ELR (cell line): ENCODE measurements at regions not wholly inside any gene's neighbourhood (a gene's known extent, or its start where the extent isn't known, plus 50 kb on each side); places are given as distances from the start of the nearest gene placed in this dataset.
"Not testable (repeated sequence)": the region's sequence is repeated elsewhere in the genome, so short reads cannot be mapped to it uniquely, and the experiment has no call there.

ENCODE experiments used
- DNase-seq: peaks from one replicate; pipeline ENCODE4 v3.0.0-alpha.2; 2015; ENCODE audit warnings: low read depth

DNA sequence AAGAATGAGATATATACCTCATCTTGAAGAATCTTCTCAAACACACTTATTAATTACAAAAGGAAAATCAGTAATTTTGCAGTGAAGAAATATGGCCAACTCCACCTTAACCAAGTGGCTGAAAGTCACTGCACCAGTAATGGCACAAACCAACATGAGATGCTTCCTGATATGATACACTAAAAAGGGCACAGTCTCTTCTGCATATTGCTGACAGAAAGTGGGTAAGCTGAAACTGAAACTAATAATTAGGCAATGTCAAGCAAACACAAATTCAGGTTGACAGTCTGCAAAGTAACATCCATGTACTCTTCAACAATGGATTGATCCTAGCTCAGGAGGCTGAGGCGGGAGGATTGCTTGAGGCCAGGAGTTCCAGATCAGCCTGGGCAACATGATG, 56.1 kb downstream of the ZNF22 start:
- not testable (repeated sequence) for DNase-seq

DNA sequence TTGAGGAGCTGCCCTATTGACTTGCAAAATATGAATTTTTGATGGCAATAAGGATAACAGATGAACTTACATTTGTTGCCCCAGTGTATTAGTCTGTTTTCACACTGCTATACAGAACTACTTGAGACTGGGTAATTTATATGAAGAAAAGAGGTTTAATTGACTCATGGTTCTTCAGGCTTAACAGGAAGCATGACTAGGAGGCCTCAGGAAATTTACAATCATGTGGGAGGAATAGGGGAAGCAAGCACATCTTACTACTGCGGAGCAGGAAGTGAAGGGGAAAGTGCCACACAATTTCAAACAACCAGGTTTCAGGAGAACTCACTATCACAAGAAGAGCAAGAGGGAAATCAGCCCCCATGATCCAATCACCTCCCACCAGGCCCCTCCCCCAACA, 57.9 kb downstream of the ZNF22 start:
- DNase-seq, result peak; percentile 59

DNA sequence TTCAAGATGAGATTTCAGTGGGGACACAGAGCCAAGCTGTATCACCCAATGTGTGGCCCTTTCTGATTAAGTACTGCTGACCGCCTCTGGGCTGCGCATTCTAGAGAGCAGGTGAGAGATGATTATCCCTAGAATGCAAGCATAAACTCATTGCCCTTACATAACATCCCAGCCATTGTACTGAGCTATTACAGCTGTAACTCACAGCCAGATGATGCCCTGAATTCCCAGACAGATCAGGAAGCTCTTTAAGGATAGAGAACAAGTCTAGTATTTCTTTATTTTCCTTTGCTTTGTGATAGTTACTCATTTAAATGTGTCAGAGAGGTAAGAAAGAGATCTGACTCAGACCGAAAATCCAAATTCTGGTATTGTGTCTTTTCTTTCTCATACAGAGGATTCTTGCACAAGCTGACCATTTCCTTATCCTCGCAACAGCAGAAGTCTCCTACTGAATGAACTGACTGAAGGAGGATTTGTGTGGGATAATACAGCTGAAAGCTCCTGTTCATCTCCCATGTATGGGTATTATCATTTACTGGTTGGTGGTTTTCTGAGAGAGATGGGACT, 58.4 kb downstream of the ZNF22 start:
- DNase-seq, result no peak

DNA sequence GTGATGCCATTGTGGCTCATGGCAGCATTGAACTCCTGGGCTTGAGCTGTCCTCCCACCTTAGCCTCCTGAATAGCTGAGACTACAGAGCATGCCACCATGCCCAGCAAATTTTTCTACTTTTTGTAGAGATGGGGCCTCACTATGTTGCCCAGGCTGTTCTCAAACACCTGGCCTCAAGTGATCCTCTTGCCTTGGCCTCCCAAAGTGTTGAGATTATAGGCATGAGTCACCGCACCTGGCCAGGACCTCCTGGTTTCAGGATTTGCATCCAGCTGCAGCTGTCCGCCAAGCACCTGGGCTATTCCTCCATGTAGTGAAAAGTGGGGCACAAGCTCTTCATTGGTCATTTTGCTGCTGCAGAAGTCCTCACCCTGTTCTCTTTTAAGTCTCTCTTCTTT, 58.9 kb downstream of the ZNF22 start:
- DNase-seq, result no peak

DNA sequence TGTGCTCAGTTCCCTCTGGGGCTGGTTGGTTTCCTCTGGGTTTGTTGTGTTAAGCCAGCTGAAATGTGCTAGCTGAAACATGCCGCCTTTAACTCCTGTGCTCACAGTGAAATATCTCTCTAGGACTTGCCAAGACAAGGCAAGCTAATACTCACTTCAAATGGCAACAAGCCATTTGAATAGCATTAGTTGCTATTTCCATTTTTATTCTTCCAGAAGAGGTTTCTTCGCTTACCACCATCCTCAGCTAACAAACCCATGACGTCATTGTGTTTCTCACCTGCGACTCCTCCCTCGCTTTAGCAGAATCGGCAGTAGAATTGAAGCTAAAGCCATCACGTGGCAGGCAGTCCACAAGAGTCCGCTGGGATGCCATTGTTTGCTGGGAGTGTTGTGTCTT, 61.3 kb downstream of the ZNF22 start:
- DNase-seq, result no peak

DNA sequence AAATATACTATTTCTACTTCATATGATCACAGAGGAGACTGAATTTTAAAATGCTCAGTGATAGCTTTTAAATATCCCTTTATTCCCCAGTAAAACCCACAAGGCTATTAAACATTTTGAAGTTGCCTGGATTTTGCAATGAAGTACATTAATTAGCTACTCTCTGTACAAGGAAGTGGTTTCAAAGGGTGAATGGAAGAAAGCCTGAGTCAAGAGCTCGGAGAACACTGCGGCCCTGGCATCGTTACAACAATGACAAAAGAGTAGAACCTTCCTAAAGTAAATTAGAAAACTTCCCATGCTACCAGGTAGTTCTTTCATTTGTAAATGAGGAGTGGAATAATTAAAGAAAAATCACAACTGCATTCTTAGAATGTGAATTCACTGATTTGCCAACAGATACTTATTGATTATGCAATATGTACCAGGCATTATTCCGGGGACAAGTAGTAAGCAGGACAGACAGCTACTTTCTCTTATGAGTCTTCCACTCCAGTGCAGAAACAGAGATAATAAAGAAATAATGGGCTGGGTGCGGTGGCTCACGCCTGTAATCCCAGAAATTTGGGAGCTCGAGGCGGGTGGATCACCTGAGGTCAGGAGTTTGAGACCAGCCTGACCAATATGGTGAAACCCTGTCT, 63.0 kb downstream of the ZNF22 start:
- DNase-seq, result no peak

DNA sequence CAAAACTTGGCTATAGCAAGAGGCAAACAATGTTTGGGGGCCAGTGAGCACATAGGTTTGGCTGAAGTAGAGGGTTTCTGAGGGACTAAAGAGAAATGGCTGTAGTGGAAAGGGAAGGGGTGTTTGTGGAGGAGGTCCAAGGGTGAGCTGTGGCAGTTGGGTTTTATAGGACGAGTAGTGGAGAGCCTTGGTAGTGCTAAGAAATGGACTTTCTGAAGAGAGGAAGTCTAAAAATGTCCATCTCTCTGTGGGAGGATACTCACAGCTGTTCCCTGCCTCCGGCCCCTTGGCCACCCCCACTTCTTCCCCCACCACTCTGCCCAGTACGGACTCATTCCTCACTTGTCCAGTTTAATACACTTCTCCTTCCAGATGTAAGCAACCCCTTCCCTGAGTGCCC, 64.3 kb downstream of the ZNF22 start:
- no peak for DNase-seq

DNA sequence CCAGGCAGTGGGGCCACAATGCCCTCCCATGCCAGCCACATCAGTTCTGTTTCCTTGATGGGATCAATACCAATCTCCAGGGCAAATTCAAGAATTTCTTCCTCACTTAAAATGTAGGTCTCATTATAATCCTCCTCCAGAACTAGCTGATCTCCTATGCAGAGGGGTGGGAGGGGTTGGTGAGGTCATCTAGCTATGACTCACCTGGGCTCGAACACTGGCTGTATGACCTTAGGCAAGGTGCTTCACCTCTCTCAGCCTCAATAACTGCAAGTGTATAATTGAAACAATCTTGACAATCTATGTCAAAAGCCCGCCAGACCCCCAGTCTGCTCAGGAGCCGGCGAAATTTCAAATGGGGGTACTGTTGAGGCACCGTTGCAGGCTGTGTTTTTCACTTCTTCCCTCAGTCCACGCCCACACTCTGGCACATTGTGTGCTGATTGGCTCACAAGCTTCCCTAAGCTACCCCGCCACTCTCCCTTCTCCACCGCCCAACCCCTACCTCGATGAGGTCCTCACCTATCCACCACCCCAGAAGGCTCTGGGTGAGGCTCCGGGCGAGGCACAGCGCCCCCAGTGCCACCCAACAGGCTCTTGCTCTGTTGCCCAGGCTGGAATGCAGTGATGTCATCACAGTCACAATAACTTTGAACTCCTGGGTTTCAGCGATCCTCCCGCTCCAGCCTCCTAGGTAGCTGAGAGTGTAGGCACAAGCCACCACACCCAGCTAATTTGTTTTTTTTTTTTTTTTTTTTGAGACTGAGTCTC, 70.5 kb downstream of the ZNF22 start:
- peak; percentile 10 for DNase-seq

DNA sequence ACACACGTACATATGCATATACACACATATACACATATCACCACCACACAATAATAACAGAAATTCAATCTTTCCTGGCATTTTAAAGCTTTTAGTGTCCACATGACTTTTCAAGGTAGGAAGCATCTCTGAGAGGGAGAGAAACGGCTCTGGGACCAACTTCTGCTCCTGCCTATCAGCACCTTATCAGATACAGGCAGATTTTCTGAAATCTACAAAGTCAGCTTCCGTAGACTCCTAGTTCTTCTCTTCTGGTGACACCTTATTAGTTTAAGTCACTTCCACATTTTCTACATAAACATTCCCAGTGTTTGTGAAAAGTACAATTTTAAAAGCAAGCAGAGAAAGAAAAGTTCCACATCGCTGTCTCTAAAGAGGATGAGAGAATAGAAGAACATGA, 74.5 kb downstream of the ZNF22 start:
- no peak for DNase-seq

DNA sequence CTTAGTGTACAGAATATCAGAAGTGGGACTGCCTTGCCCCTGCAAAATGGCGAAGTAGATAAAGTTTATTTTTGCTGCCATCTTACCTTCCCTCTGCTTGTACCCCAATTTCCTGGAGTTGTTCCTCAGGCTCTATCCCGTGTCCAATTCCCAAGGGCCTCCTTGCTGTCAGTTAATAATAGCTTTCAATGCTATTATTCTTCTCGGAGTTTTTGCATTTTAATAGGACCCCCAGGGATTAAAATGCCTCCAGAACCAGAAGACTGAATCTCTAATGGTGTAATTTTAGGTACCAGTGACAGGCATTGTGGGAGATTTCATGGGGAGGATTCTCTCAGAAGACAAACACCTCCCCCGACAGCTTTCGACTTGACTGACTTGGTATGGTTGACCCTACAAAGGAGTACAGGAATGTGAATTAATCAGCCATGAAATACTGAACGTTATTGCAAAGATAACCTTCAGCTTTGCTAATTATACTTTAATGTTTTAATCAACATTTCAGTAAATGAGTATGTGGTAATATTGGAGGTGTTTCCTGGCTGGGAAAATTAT, 75.2 kb downstream of the ZNF22 start:
- DNase-seq, result no peak

DNA sequence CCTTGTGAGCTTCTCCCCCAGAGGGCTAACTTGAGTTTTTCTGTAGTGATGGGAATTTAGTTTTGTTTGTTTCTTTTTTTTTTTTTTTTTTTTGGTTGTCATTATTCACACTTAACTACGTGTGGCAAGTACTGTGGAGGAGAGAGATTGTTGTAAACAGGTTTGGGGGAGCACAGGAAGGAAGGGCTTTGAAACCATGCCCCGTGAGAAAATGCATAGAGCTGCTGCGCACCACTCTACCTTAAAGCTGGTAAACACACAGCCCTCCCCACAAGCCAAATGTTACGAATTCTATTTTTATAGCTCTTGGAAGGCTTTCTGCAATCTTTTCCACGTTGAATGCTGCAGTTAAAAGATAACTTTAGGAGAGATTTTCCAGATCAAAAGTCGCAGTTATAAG, 76.2 kb downstream of the ZNF22 start:
- no peak for DNase-seq

DNA sequence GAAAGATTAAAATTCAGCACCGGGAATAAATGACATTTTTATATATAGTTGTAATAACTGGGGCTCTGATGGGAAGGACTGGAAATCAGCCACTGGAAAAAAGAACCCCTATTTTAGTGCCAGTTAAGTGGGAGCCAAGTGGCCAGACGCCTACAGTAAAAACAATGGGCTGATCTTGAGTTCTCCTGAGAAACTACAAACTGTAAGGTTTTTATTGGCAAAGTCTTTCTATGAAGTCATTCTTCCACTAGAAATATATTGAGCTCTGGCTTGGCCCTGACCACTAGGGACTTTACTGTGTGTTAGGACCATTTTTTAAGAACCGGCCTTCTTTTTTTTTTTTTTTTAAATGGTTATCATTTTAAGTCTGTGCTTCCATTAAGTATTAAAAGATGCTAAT, 79.6 kb downstream of the ZNF22 start:
- DNase-seq, result no peak

DNA sequence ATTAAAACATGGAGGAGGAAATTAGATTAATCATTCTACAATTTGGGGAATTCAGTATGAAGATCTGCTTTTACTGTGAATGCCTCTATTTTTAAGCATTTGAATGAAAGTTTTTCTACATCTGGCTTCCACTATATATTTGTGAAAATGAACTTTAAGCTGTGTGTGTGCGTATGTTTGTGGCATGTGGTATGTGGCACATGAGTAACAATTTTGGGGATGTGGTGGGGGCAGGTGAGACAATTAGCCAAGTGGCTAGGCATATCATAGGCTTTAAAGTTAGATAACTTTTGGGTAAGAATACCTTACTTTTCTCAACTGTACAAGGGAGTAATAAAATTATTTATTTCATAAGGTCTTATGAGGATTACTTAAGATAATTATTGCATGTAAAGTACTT, 81.5 kb downstream of the ZNF22 start:
- DNase-seq, result no peak

DNA sequence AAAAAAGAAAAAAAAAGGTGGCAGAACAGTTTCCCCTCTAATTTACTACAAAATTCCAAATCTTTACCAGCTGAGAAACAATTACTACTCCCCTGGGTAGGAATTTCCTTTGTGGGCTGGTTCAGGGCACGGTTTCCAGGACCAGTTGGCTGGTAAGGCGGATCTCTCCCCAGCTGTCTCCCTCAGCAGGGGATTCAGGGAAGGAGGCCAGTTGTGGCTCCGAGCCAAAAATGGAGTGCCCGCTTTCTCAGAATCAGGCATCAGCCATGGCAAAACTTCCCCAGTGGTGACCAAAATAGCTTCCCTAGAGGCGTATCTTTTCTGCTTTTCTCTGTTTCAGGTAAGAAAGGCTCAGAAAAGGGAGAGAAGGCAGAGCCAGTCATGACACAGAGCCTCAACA, 91.2 kb downstream of the ZNF22 start:
- DNase-seq, result no peak

DNA sequence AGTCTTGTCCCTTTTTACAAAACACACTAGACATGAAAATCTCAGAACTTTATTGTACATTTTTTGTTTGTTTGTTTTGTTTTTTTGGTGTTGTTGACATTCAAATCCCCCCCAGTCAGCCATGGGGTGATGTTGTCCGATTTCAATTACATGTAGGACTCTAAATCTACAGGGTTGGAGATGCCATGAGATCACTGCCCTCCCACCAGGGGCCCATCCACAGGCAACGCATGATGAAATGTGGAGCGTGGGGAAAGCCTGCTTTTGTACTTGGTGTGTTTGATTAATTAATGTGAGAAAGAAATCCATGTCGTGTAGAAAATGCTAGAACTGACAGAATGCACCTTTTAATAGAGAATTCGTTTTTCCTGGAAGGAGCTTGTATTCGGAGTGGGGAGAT, 93.2 kb downstream of the ZNF22 start:
- DNase-seq, result no peak

DNA sequence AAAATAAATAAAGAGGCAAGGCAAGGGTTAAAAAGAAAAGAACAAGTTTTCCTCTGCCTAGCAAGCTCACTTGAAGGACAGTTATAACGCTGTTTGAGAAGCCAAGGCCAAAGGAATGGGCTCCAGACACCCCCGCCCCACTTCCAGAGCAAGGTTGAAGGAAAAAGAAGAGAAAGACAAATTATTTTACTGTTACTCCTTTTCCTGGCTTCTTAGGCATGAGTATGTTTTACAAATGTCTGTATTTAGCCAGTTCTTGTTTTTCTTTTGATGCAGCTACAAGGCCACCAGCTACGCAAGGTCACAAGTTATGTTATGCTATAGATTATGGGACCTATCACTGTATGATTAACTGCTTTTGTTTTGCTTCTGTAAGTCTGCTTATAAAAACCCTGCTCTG, 94.6 kb downstream of the ZNF22 start:
- DNase-seq, result no peak

DNA sequence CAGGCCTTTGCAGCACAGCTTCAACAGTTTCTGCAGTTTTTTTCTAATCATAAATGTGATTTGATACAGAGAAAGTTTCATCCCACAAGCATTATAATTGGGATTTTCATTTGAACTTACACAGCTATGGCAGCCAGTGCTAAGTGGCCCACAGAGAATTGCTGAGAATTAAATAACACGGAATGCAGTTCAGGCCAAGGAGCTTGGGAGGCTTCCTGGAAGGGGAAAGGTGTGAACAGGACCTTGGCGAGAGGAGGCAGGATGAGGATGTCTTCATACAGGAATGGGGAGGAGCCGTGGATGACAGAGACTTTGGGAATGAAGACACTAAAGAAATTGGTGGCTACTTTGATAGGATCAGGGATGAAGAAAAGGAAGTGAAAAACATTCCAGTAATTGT, 95.3 kb downstream of the ZNF22 start:
- DNase-seq, result no peak

DNA sequence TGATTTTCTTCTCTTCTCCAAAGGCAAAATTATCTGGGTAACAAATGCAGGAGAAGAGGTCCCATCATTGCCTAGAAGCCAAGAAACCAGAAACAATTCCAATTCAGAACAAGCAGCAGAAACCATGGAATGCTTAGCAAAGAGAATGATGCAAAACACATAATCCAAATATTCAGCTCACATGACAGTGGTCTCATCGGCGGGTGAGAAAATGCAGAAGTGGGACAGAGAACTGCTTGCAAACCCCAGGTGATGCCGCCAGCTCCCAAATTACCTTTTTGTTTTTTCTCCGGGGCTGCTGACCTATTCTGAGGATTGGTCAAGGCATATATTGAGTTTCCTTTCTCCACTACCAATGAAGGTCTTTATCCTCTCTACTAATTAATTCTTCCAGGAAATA, 99.7 kb downstream of the ZNF22 start:
- DNase-seq, result no peak

DNA sequence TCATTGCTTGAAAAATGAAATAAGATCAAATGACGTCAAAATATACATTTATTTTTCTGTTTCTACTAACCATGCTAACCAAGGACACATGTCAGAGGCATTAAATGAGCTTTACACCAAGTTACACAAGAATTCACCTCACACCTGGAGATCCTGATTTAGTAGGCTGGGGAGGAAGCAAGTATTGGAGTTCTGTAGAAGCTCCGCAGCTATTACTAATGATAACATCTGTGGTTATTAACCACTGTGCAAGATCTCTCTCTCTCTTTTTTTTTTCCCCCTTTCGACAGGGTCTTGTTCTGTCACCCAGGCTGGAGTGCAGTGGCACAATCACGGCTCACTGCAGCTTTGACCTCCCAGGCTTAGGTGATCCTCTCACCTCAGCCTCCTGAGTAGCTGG, 104.0 kb downstream of the ZNF22 start:
- DNase-seq, result no peak

DNA sequence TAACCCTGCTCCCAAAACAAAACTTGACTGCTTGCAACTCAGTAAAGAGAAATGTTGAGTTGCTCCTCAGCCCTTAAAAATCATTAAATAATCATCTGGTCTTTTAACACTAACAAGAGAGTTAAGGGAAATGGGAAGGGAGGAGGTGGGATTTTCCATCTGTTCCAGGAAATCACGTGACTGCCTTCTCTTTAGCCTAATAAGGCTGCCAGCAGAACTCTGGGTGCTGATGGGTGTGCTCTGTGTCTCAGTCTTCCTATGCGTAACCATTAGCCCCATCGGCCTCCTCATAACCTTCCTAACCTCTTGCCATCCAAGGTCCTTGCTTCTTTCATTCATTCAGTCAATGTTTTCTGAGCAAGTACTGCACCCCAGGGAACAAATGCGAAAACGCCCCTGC, 104.6 kb downstream of the ZNF22 start:
- DNase-seq, result peak; percentile 3

DNA sequence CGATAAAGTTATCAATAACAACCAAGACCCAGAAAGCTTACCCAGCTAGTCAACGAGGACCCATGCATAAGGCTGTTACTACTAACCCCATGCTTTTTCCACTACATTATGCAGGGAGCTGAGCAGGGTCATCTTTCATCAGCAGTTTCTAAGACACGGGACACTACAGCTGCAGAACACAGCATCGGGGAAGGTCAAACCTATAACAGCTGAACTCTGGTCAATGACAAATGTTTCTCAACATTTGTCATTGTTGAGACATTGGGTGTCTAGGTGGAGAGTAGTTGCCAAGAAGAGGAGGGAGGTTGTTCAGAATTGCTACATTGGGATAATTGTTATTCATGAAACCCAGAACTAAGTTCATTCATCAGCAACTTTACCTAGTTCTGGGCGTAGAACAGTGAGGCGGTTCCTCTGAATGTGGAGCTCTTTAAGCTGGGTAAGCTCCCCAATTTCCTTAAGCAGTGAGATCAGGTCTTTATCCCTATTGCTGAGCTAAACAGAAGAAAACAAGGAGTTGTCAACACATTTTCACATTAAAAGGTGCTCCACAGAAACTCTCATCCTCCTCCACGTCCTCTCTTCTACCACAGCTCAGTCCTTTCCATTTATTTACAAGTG, 105.6 kb downstream of the ZNF22 start:
- no peak for DNase-seq

DNA sequence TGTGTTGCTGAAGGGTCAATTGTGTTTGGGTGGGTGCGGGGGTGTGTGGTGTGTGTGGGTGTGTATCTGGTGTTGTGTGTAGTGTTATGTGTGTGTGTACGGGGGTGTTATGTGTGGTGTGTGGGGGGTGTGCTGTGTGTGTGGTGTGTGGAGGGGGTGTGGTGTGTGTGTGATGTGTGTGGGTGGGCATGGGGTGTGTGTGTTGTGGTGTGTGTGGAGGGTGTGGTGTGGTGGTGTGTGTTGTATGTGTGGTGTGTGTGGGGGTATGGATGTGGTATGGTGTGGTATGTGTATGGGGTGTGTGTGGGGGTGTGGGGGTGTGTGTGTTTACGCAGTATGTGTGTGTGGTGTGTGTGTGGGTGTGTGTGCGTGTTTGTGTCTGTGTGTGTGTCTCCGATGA, 110.8 kb downstream of the ZNF22 start:
- no peak for DNase-seq

DNA sequence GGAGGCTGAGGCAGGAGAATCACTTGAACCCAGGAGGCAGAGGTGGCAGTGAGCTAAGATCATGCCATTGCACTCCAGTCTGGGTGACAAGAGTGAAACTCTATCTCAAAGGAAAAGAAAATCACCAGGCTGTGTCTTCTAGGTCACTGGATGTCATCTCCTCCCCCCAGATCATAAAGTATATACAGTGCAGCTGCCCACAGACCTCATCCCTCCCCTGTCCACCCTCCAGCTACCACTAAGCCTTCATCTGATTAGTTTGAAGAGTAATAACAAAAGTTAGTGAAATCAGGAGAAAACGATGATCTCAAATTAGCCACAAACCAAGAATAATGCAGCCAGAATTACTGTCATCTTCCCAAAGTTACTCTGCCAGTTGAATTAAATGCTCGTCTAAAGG, 117.2 kb downstream of the ZNF22 start:
- DNase-seq, result not testable (repeated sequence)
